Spleen (tissue), 11 donors: ENCODE measurements at regions not wholly inside any gene's neighbourhood (a gene's known extent, or its start where the extent isn't known, plus 50 kb on each side); places are given as distances from the start of the nearest gene placed in this dataset.

ENCODE experiments used
- DNase-seq: peaks from one replicate; pipeline ENCODE4 v3.0.0-alpha.2; 2020
- H3K27ac ChIP-seq, 8 donors: fragments of 200-600 bp; sonication (generic) in 7 of 8; 1 replicate in 4 of 8; 2 replicates in 4 of 8; pipeline versions ENCODE4 v1.5.0 to v1.8.0; 2016 to 2021; ENCODE audit warnings: inconsistent platforms in 4 of 8, mild to moderate bottlenecking in 4 of 8, moderate library complexity in 1 of 8
- H3K27me3 ChIP-seq, 7 donors: fragments of 200-600 bp; sonication (generic) in 6 of 7; replicated peaks in 1 of 7; 1 replicate in 4 of 7; 2 replicates in 3 of 7; pipeline versions ENCODE4 v1.5.0 to v1.8.0; 2016 to 2021; ENCODE audit warnings: inconsistent platforms in 3 of 7, mild to moderate bottlenecking in 1 of 7
- H3K36me3 ChIP-seq, 6 donors: fragments of 200-600 bp; sonication (generic) in 5 of 6; 1 replicate in 4 of 6; 2 replicates in 2 of 6; pipeline versions ENCODE4 v1.5.0 to v1.8.0; 2016 to 2021; ENCODE audit warnings: inconsistent platforms in 2 of 6
- H3K4me1 ChIP-seq, 6 donors: fragments of 200-600 bp; sonication (generic) in 5 of 6; 1 replicate in 3 of 6; 2 replicates in 3 of 6; pipeline versions ENCODE4 v1.5.0 to v1.8.0; 2016 to 2021; ENCODE audit warnings: inconsistent platforms in 3 of 6
- H3K4me3 ChIP-seq, 8 donors: fragments of 200-600 bp; sonication (generic) in 7 of 8; 1 replicate in 4 of 8; 2 replicates in 4 of 8; pipeline versions ENCODE4 v1.5.0 to v1.8.0; 2016 to 2021; ENCODE audit warnings: inconsistent platforms in 4 of 8, mild to moderate bottlenecking in 4 of 8, moderate library complexity in 2 of 8
- H3K9me3 ChIP-seq, 8 donors: fragments of 200-600 bp; sonication (generic) in 7 of 8; 1 replicate in 4 of 8; 2 replicates in 4 of 8; pipeline versions ENCODE4 v1.5.0 to v1.8.0; 2016 to 2021; ENCODE audit warnings: inconsistent platforms in 4 of 8
- POLR2A ChIP-seq, 3 donors: fragments of 450-650 bp; IDR thresholded peaks; one replicate each; pipeline ENCODE4 v1.5.1; 2017; ENCODE audit warnings: antibody characterized with exemption in 3 of 3, mild to moderate bottlenecking in 1 of 3
- POLR2AphosphoS5 ChIP-seq, 3 donors: sonication (generic); formaldehyde crosslinking; IDR thresholded peaks; one replicate each; pipeline ENCODE4 v1.5.1; 2017; ENCODE audit warnings: antibody characterized with exemption in 3 of 3
- whole genome bisulfite sequencing, 5 donors: extraction: QIAGEN DNeasy Blood & Tissue Kit in 3 of 5; methylation state at CpG; one replicate each; pipeline versions ENCODE4 v1.1.5 to v1.1.7; 2013 to 2018; 5-methylcytosine and 5-hydroxymethylcytosine counted together
- intact Hi-C: fragments of 100-400 bp; cut with DNase I; formaldehyde crosslinking; loops from one replicate; pipeline ENCODE4 v1.15.0; 2023; ENCODE audit warnings: low total_unique reads
- TF ChIP-seq, protein P1 (sequence below), 11 experiments: fragments of 200-600 bp in 7 of 11; fragments of 450-650 bp in 4 of 11; sonication (generic) in 4 of 11; IDR thresholded peaks in 8 of 11; conservative IDR thresholded peaks in 3 of 11; 1 replicate in 7 of 11; 2 replicates in 4 of 11; pipeline versions ENCODE4 v1.4.0 to v1.8.0; 2016 to 2021; ENCODE audit warnings: antibody characterized with exemption in 11 of 11, inconsistent platforms in 4 of 11, mild to moderate bottlenecking in 1 of 11
- donor health status: healthy with polysubstance abuse.
- donor health status: DM: no; HTN: no; CAD: no; lungs with moderate emphysema.
- donor health status: DM: no; HTN: no; CAD: no.
- donor health status: Bipolar disorder and iron deficiency.
- donor health status: healthy.
- donor health status: DM: no; HTN: no; CAD: no.
- donor health status: DM: yes; HTN: yes; CAD: no.

DNA sequence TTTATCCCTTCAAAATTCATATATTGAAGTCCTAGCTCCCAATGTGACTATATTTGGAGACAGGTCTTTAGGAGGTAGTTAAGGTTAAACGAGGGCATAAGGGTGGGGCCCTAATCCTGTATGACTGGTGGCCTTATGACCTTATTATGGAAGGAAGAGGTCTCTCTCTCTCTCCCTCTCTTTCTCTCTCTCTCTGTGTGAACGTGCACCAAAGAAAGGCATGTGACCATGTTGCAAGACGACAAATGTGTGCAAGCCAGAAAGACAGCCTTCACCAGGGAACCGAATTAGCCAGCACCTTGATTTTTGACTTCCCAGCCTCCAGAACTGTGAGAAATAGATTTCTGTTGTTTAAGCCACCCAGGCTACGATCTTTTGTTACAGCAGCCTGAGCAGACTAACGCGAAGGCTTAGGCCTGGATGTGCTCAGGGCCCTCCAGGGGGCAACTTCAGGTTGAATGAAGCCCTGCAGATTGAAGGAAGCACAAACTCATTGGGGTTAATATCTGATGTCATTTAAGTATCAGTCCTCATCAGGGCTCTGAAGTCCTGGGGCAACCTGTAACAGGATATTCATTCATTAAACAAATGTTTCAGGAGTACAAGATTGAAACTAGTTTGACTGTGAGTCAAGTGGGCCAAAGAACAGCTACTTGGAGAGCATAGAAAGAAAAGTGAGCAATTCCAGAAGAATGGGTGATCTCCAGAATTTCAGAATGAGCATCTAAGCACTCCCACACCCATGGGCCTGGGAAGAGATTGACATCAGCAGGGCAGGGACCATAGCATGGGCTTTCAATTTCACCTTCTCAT is 157.4 kb upstream of the TNFAIP3 start:
- peaks cover 12 to 56% (median 33%) of the 10 kb centered on the region in 6 donors for H3K4me1 ChIP-seq

DNA sequence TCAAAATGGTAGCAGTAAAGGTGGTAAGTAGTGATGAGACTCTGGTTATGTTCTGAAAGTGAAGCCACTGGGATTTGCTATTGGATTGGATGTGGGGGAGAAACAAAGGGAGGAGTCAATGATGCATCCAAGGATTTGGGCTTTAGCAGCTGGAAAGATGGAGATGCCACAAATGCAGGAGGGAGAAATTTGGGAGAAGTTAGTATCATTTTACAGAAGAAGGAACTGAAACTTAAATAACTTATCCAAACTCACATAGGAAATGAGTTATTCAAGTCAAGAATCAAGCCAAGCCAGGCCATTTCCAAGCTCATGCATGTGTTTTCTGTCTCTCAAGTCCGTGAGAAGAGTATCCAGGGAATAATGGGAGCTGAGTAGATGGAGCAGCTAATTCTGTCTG is 155.1 kb upstream of the TNFAIP3 start:
- no peak overlapping the region for H3K4me3 ChIP-seq
- peaks cover 12 to 47% (median 24%) of the 10 kb centered on the region in 6 donors for H3K4me1 ChIP-seq
- no peaks in the 10 kb centered on the region for H3K27me3 ChIP-seq
- no peaks in the 10 kb centered on the region for H3K36me3 ChIP-seq
- TF ChIP-seq POLR2A (IDR thresholded peaks at IDR 0.05) (no peak), POLR2AphosphoS5 (IDR thresholded peaks at IDR 0.05) (no peak)
- TF ChIP-seq, protein P1, sequence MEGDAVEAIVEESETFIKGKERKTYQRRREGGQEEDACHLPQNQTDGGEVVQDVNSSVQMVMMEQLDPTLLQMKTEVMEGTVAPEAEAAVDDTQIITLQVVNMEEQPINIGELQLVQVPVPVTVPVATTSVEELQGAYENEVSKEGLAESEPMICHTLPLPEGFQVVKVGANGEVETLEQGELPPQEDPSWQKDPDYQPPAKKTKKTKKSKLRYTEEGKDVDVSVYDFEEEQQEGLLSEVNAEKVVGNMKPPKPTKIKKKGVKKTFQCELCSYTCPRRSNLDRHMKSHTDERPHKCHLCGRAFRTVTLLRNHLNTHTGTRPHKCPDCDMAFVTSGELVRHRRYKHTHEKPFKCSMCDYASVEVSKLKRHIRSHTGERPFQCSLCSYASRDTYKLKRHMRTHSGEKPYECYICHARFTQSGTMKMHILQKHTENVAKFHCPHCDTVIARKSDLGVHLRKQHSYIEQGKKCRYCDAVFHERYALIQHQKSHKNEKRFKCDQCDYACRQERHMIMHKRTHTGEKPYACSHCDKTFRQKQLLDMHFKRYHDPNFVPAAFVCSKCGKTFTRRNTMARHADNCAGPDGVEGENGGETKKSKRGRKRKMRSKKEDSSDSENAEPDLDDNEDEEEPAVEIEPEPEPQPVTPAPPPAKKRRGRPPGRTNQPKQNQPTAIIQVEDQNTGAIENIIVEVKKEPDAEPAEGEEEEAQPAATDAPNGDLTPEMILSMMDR (IDR thresholded peaks at IDR 0.05 in 8 of 11, conservative IDR thresholded peaks at IDR 0.05 in 3 of 11) = no peak
- no peak overlapping the region for H3K27ac ChIP-seq
- no peaks in the 10 kb centered on the region for H3K9me3 ChIP-seq
- intact Hi-C loops = no loop called here
- WGBS, 5 donors = 57 to 90% (median 75%) methylated on average over 1 of the region's 1 CpG
- DNase-seq = no peak

More for the DNA sequence above, 157.4 kb upstream of the TNFAIP3 start:
- WGBS, 5 donors = 77 to 91% (median 79%) methylated on average over 7 of the region's 7 CpGs
- DNase-seq = no peak
- intact Hi-C loops = loop anchor here (5.0 to 10.0 kb wide), 3 partner anchors 95 to 238 kb away; no protein-coding TSS in a partner anchor
- Histone ChIP-seq H3K36me3 (no peaks in the 10 kb centered on the region), H3K9me3 (no peaks in the 10 kb centered on the region), H3K27ac (peak overlapping the region in 3 of 8 donors; percentile 29 to 77 (median 74)), H3K4me3 (no peak overlapping the region), H3K27me3 (no peaks in the 10 kb centered on the region)
- TF ChIP-seq POLR2A (IDR thresholded peaks at IDR 0.05) (no peak), POLR2AphosphoS5 (IDR thresholded peaks at IDR 0.05) (no peak)
- TF ChIP-seq, protein P1 (IDR thresholded peaks at IDR 0.05 in 8 of 11, conservative IDR thresholded peaks at IDR 0.05 in 3 of 11) = no peak

DNA sequence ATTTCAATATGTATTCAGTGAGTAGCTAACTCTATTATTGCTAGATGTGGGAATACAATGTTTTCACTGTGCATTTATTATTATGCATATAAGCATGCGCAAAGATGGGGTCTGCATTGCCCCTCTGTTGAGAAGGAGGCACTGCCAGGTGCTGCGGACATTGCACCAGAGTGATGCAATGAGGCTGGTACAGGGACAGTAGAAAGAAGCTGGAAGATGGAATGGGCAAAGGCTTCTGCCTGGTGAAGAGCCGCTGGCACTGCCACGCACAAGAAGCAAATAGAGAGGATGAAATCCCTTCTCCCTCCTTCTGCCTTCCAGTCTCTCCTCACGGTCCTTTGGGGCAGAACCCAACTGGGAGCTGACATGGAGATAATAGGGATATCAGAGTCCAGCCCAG is 154.5 kb upstream of the TNFAIP3 start:
- 93 to 97% (median 96%) methylated on average over 5 of the region's 5 CpGs for WGBS, 5 donors
- Histone ChIP-seq H3K9me3 (no peaks in the 10 kb centered on the region), H3K4me1 (peaks cover 10 to 41% (median 18%) of the 10 kb centered on the region in 6 donors), H3K27me3 (no peaks in the 10 kb centered on the region), H3K4me3 (no peak overlapping the region), H3K36me3 (no peaks in the 10 kb centered on the region), H3K27ac (no peak overlapping the region)
- TF ChIP-seq POLR2AphosphoS5 (IDR thresholded peaks at IDR 0.05) (no peak), POLR2A (IDR thresholded peaks at IDR 0.05) (no peak)
- TF ChIP-seq, protein P1 (IDR thresholded peaks at IDR 0.05 in 8 of 11, conservative IDR thresholded peaks at IDR 0.05 in 3 of 11) = no peak
- no peak for DNase-seq
- intact Hi-C loops = no loop called here

DNA sequence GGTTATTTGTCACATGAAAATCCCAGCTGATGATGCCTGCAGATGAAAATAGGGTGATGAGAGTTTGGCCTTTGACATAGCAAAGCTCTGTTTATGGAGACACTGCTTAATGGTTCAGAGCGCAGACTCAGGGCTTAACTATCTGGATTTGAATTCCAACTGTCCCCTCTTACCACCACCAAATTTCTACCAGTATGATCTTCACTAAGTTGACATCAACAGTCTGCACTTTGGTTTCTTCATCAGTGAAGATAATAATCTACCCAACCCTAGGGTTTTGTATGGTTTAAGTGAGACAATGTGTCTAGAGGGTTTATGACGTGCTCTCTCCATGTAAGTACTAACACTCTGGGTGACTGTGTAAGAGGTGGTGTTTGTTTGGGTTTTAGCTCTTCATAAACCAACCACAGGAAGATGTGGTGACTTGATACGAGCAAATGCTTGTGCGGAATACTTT is 151.4 kb upstream of the TNFAIP3 start:
- TF ChIP-seq, protein P1 (IDR thresholded peaks at IDR 0.05 in 8 of 11, conservative IDR thresholded peaks at IDR 0.05 in 3 of 11) = no peak
- TF ChIP-seq POLR2AphosphoS5 (IDR thresholded peaks at IDR 0.05) (peak in 1 of 3 donors; percentile 49), POLR2A (IDR thresholded peaks at IDR 0.05) (no peak)
- H3K4me3 ChIP-seq = no peak overlapping the region
- H3K27me3 ChIP-seq = no peaks in the 10 kb centered on the region
- DNase-seq = no peak
- H3K9me3 ChIP-seq = no peaks in the 10 kb centered on the region
- peak overlapping the region in 3 of 8 donors; percentile 36 to 77 (median 45) for H3K27ac ChIP-seq
- H3K36me3 ChIP-seq = no peaks in the 10 kb centered on the region
- H3K4me1 ChIP-seq = peaks cover 0 to 17% (median 2%) of the 10 kb centered on the region in 6 donors
- intact Hi-C loops = no loop called here
- WGBS, 5 donors = 64 to 80% (median 67%) methylated on average over 4 of the region's 4 CpGs
